PC-9 (cell line): ENCODE measurements at regions not wholly inside any gene's neighbourhood (a gene's known extent, or its start where the extent isn't known, plus 50 kb on each side); places are given as distances from the start of the nearest gene placed in this dataset.

Experiments
- BruUV-seq: library from RNA; stranded (reverse); fragments of 400-500 nt; replicated peaks from 2 replicates; lab custom pipeline; 2021; lab: Mats Ljungman, UMichigan
- CTCF ChIA-PET: fragments of 300-600 bp; sonication (Branson Sonifier 250); formaldehyde crosslinking; loops from one replicate; lab custom pipeline; 2022; ENCODE audit warnings: antibody characterized with exemption; lab: Charles Lee
- POLR2A ChIA-PET: fragments of 300-600 bp; sonication (Branson Sonifier 250); formaldehyde crosslinking; loops from one replicate; lab custom pipeline; 2022; ENCODE audit warnings: antibody characterized with exemption; ENCODE audit not compliant: unreplicated experiment; lab: Charles Lee
- DNase-seq, 2 experiments: peaks; one replicate each; pipeline versions ENCODE4 v3.0.0 to v3.0.0-alpha.2; 2015 to 2022; ENCODE audit warnings: mixed read lengths in 1 of 2
- H2AFZ ChIP-seq: fragments of 200-600 bp; sonication (generic); 2 replicates; pipeline ENCODE4 v1.8.1; 2017; ENCODE audit warnings: antibody characterized with exemption
- H3F3A ChIP-seq: fragments of 200-600 bp; sonication (generic); 2 replicates; pipeline ENCODE4 v1.8.1; 2017; ENCODE audit warnings: antibody characterized with exemption, mild to moderate bottlenecking, low read depth; ENCODE audit not compliant: insufficient read depth
- H3K27ac ChIP-seq: fragments of 200-600 bp; sonication (generic); 2 replicates; pipeline ENCODE4 v1.6.1; 2016; ENCODE audit warnings: mixed run types
- H3K27me3 ChIP-seq: fragments of 200-600 bp; sonication (generic); 2 replicates; pipeline ENCODE4 v1.6.1; 2016; ENCODE audit warnings: low read depth, mixed run types; ENCODE audit not compliant: insufficient read depth
- H3K36me3 ChIP-seq: fragments of 200-600 bp; sonication (generic); 2 replicates; pipeline ENCODE4 v1.6.1; 2016; ENCODE audit warnings: low read depth, mixed run types
- H3K4me1 ChIP-seq: fragments of 200-600 bp; sonication (generic); replicated peaks from 2 replicates; pipeline ENCODE4 v1.6.1; 2016; ENCODE audit warnings: mixed run types; ENCODE audit not compliant: insufficient read depth
- H3K4me2 ChIP-seq: fragments of 200-600 bp; sonication (generic); 2 replicates; pipeline ENCODE4 v1.6.1; 2017; ENCODE audit warnings: mixed run types
- H3K4me3 ChIP-seq: fragments of 200-600 bp; sonication (generic); 2 replicates; pipeline ENCODE4 v1.6.1; 2016; ENCODE audit warnings: mixed run types
- H3K79me2 ChIP-seq: fragments of 200-600 bp; sonication (generic); 2 replicates; pipeline ENCODE4 v1.6.1; 2017; ENCODE audit warnings: low read depth, mixed run types
- H3K9me2 ChIP-seq: fragments of 200-600 bp; sonication (generic); 2 replicates; pipeline ENCODE4 v1.8.1; 2017; ENCODE audit warnings: mild to moderate bottlenecking; ENCODE audit not compliant: insufficient read depth
- H3K9me3 ChIP-seq: fragments of 200-600 bp; sonication (generic); 2 replicates; pipeline ENCODE4 v1.8.1; 2016; ENCODE audit warnings: low read depth; ENCODE audit not compliant: insufficient read depth
- H4K20me1 ChIP-seq: fragments of 200-600 bp; sonication (generic); 2 replicates; pipeline ENCODE4 v1.8.1; 2017; ENCODE audit not compliant: insufficient read depth
- EZH2 ChIP-seq: fragments of 200-600 bp; sonication (generic); IDR thresholded peaks from 2 replicates; pipeline ENCODE4 v1.8.0; 2017; ENCODE audit warnings: antibody characterized with exemption, low read depth
- intact Hi-C: fragments of 100-400 bp; cut with micrococcal nuclease; formaldehyde crosslinking; loops from one replicate; pipeline ENCODE4 v1.10.0; 2022; ENCODE audit not compliant: unreplicated experiment
- TF ChIP-seq, protein P1 (sequence below): fragments of 200-600 bp; sonication (generic); conservative IDR thresholded peaks from 2 replicates; pipeline ENCODE4 v1.6.1; 2017; ENCODE audit warnings: mixed run types, antibody characterized with exemption, mild to moderate bottlenecking, moderate library complexity

DNA sequence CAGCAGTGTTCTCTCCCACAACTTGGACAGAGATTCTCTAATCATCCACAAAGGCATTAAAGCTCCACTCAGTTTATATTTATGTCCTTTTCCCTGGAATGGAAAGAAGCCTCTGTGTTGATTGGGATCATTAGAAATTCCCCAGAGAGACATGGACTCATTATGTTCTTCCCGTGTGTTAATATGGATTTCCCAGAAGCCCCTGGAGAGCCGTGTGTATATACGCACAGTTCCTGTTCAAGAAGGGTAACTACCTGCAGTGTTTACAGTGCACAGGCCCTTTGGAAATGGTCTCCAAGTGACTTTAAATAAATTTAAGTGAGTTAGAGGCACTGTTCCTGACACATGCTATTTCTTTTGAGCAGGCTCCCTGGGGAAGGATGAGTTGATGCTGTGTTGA is 428.0 kb upstream of the TMTC1 start:
- Histone ChIP-seq H3K79me2 (no peaks in the 10 kb centered on the region), H3K36me3 (no peaks in the 10 kb centered on the region), H3K4me3 (no peak overlapping the region), H3K27ac (no peak overlapping the region), H3F3A (no peaks in the 10 kb centered on the region), H4K20me1 (no peaks in the 10 kb centered on the region), H3K4me2 (no peak overlapping the region), H3K4me1 (no peaks in the 10 kb centered on the region), H3K9me3 (no peaks in the 10 kb centered on the region), H3K27me3 (no peaks in the 10 kb centered on the region; the same call in none of the 2 replicates), H3K9me2 (no peaks in the 10 kb centered on the region), H2AFZ (no peak overlapping the region)
- intact Hi-C loops: no loop called here
- DNase-seq: no peak
- TF ChIP-seq, protein P1, sequence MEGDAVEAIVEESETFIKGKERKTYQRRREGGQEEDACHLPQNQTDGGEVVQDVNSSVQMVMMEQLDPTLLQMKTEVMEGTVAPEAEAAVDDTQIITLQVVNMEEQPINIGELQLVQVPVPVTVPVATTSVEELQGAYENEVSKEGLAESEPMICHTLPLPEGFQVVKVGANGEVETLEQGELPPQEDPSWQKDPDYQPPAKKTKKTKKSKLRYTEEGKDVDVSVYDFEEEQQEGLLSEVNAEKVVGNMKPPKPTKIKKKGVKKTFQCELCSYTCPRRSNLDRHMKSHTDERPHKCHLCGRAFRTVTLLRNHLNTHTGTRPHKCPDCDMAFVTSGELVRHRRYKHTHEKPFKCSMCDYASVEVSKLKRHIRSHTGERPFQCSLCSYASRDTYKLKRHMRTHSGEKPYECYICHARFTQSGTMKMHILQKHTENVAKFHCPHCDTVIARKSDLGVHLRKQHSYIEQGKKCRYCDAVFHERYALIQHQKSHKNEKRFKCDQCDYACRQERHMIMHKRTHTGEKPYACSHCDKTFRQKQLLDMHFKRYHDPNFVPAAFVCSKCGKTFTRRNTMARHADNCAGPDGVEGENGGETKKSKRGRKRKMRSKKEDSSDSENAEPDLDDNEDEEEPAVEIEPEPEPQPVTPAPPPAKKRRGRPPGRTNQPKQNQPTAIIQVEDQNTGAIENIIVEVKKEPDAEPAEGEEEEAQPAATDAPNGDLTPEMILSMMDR: no peak
- no peak for TF ChIP-seq EZH2
- CTCF ChIA-PET: no interaction called here
- BruUV-seq: no TSS peak
- POLR2A ChIA-PET: no interaction called here

DNA sequence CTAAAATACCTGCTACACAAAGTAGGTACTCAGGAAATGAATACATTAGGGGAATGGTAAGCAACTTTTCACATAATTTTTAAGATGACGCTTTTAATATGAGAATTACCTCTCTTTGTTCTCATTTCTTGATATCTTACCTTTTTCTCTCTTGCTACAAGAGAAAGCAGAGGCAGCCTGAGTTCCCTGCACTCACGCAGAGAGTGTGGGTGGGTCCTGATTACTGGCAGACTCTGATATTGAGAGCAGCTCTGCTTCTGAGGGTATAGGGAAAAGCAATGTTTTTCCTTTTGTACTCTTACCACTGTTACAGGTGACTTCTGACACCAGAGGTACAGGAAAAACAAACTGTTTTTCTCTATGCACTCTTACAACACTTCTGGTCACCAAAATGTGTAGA is 420.2 kb upstream of the TMTC1 start:
- H3K27me3 ChIP-seq: peaks cover 3% of the 10 kb centered on the region
- no peaks in the 10 kb centered on the region for H3K36me3 ChIP-seq
- no peaks in the 10 kb centered on the region for H3K9me2 ChIP-seq
- TF ChIP-seq, protein P1: no peak
- TF ChIP-seq EZH2: no peak
- H2AFZ ChIP-seq: no peak overlapping the region
- H3K9me3 ChIP-seq: no peaks in the 10 kb centered on the region
- no peaks in the 10 kb centered on the region for H3F3A ChIP-seq
- no peak overlapping the region for H3K27ac ChIP-seq
- BruUV-seq: no TSS peak
- POLR2A ChIA-PET: no interaction called here
- CTCF ChIA-PET: no interaction called here
- H3K79me2 ChIP-seq: no peaks in the 10 kb centered on the region
- H4K20me1 ChIP-seq: no peaks in the 10 kb centered on the region
- no peak overlapping the region for H3K4me3 ChIP-seq
- H3K4me1 ChIP-seq: no peaks in the 10 kb centered on the region
- no peak overlapping the region for H3K4me2 ChIP-seq
- no peak for DNase-seq
- intact Hi-C loops: no loop called here

DNA sequence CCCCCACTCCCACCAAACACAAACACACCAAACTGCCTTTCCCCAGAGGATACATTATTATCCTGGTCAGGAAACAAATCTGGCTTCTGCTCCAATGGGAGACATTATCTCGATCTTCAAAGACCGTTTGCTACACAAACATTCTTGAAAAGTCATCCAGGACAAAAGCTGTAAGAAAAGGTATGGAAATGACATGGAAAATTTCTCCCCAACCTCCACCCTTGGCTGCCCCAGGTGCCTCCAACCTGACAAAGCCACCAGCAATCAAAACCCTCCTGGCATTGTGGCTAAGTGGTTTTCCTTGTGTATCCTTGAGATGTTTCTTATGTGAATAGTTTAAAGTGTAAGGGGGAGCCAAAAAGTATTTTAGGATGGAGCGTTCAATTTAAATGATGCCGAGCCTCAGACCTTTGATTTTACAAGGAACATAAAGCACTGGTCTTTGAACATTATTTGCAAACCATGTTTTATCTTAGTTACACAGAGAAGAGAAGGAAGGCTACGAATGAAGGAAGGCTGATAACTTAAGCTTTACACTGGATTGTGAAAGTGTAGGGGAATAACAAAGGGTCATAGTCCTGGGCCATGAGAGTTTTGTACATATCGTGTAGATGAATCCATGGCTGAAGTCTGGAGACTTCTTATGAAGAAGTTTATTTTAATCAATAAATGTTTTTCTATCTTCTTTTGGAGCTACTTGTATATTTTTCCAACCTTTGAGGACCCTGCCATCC is 418.9 kb upstream of the TMTC1 start:
- POLR2A ChIA-PET: no interaction called here
- no peak for DNase-seq
- Histone ChIP-seq H3K36me3 (no peaks in the 10 kb centered on the region), H3K4me2 (no peak overlapping the region), H2AFZ (no peak overlapping the region), H3K27ac (no peak overlapping the region), H3K4me1 (no peaks in the 10 kb centered on the region), H3K4me3 (no peak overlapping the region), H3K79me2 (no peaks in the 10 kb centered on the region), H4K20me1 (no peaks in the 10 kb centered on the region), H3K9me2 (no peaks in the 10 kb centered on the region), H3K27me3 (peaks cover 3% of the 10 kb centered on the region), H3K9me3 (no peaks in the 10 kb centered on the region), H3F3A (no peaks in the 10 kb centered on the region)
- CTCF ChIA-PET: no interaction called here
- BruUV-seq: no TSS peak
- TF ChIP-seq EZH2: no peak
- TF ChIP-seq, protein P1: no peak
- intact Hi-C loops: no loop called here
